NCI-H82 treated with DMSO at 0.1 percent for 48 hours (cell line): ENCODE measurements at regions not wholly inside any gene's neighbourhood (a gene's known extent, or its start where the extent isn't known, plus 50 kb on each side); places are given as distances from the start of the nearest gene placed in this dataset.

ENCODE experiments used
- DNase-seq: peaks from one replicate; lab custom pipeline; 2025; ENCODE audit not compliant: unreplicated experiment; lab: John Stamatoyannopoulos, UW

GRCh38 chr20:9920866-9921265 lies 82.0 kb upstream of the PAK5 start:
- DNase-seq = no peak

DNA sequence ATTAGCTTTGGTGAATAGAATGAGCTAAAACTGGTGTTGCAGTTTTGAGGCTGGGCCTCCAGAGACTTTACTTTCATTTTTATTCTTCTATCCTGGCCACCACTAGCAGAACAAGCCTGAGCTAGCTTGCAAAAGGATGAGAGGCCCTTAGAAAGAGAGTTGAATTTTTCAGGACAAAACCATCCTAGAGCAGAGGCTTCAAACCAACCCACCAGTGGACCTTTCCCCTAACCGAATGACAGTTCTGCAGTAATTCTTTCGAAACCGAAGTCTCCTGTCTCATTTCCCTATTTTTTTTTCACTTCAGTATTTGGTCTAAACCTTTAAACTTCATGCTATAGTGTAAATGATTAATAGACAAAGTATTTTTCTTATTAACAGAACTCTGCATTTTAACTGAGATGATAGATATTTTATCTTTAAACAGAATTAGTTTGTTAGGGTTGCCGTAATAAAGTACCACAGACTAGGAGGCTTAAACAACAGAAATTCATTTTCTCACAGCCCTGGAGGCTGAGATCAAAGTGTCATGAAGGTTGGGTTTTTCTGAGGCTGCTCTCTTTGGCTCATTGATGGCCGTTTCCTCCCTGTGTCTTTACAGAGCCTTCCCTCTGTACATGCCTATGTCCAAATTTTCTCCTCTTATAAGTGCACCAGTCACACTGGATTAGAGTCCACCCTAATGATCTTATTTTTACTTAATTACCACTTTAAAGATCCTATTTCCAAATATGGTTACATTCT lies 80.6 kb upstream of the PAK5 start:
- no peak for DNase-seq

GRCh38 chr20:9918348-9918747 lies 79.5 kb upstream of the PAK5 start:
- no peak for DNase-seq

DNA sequence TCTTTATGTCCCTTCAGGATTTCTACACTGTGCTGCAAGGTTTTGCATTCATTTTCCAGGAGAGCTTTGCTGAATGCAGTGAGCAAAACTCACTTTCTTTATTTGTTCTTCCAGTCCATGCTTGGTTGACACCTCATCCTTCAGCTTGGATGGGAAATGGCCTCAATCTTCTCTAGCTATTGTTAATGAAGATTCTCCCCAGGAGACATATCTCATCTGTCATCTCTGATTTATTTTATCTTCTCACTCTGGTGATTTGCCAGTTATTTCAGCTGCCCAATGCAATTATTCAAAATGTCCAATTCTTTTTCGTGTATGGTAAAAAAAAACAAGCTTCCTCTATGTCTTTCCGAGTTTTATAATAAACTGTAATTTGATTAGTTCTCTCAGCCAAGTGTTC lies 77.9 kb upstream of the PAK5 start:
- no peak for DNase-seq

DNA sequence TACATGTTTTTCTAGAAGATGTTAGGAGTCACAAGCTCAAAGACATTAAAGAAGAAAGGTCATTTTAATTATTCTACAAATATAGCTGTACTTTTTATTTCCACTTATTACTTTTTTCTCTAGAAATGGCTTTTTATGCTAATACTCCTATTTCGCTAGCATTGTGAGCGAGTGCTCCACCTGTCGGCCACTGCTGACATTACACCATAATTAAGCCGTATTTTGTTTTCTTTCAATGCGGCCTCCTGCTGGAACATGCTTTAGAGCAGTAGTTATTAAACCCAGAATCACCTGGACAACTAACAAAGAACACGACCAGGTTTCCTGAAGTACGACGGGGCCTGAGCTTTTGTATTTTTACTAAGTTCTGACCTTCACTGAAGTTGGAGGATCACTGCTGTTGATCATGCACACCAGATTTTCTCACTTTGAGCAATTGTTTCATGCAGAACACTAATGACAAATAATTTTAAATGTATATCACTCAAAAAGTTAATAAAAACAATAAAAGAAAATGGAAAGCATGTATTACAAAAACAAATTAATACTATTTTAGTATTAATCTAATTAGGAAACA lies 74.1 kb upstream of the PAK5 start:
- no peak for DNase-seq

DNA sequence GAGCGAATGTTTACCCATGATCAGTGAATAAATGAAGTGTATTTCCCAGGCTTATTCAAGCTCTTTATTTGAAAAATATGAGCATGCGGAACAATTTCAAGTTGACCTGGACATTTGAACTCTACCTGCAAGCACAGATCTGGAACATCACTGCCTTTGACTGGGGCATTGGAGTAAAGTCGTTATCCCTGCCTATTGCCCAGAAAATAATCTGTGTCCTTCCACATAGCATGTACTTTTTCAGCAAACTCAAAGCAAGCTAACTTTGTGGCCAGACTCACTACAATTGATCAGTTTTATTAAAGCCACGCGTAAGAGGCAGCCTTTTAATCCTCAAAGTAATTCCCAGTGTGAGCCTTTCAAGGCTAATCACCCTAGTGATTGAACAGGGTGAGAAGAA lies 73.4 kb upstream of the PAK5 start:
- no peak for DNase-seq

DNA sequence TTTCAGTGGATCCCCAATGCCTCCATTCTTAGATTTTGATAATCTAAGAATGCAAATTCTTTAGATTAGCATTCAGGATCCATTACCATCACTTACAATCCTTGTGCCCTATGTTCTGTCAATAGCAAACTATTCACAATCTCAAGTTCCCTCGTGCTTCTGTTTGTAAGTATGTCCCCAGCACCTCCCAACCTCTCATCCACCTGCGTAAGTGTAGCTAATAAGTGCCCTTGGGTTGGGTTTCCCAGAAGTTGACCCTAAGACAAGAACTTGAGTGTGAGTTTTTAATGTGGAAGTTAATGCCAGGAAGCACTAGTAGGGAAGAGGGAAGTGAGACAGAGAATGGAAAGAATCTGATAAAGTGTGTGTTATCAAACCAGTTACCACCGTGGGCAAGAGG lies 72.6 kb upstream of the PAK5 start:
- no peak for DNase-seq

- no peak for DNase-seq
Observed at GRCh38 chr20:9909167-9909566, 70.3 kb upstream of the PAK5 start.

DNA sequence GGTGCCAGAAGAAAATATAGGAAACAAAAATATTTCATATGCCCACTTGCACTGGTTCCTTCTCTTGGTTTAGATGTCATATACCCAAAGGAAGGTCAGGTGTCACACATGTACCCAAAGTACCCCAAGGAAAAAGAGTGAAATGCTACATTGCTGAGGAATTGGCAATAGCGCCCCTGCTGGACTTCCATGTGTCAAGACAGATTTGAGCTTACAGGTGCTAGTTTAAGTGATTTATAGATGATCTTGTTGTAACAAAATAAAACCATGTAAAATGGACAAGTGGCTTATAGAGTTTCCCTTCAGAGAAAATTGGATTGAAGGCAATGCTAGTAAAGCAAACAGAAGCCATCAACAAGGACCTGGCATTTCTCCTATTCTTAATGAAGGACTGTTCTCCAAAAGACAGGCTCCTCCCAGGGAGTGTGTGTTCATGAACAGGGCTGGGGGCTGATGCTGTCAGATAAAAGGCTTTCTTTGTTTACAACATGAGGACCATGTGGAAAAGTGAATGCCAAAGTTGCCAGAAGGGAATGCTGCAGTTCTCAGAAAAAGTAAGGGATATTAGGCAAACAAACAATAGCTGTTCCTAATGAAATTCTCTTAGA lies 64.3 kb upstream of the PAK5 start:
- DNase-seq = no peak

- DNase-seq = no peak
Observed at GRCh38 chr20:9889270-9889981, 50.5 kb upstream of the PAK5 start.
